ENCODE measurements at regions not wholly inside any gene's neighbourhood (a gene's known extent, or its start where the extent isn't known, plus 50 kb on each side); places are given as distances from the start of the nearest gene placed in this dataset.

DNA sequence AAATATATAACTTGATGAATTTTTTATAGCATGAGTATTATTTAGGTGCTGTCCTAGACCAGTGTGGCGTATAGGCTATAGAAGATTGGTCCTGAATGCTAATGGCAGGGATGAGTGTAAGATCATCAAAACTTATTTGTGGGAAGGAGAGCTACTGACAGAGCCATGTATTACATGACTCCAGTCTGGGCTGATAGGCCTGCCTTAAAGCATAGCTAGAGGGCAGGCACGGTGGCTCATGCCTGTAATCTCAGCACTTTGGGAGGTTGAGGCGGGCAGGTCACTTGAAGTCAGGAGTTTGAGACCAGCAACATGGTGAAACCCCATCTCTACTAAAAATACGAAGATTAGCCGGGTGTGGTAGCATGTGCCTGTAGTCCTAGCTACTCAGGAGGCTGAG is 198.1 kb upstream of the KLF14 start:
- no peak for DNase-seq

DNA sequence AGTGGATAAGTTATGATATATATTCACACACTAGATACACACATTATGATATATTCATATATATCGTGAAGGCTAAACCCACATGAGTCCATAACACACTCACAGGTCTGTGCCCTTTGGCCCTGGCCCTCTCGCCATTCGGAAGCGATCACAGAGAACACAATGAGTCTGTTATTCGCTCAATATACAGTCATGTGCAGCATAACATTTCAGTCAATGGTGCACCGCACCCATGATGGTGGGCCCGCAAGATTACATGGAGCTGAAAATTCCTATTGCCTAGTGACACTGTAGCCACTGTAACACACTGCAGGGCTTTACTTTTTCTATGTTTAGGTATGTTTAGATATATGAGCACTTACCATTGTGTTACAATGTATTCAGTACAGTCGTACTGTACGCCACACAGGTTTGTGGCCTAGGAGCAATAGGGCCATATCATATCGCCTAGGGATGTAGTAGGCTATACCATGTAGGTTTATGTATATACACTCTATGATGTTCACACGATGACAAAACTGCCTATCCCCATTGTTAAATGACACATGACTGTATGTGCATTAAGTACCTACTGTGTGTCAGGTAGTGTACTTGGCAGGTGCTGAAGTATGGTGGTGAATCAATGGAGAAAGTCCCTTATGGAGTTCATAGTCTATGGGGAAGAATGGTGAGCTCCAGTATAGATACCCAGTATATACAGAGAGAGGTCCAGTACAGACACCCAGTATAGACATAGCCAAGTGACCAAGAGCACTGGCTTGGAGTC is 198.8 kb upstream of the KLF14 start:
- DNase-seq: no peak

DNA sequence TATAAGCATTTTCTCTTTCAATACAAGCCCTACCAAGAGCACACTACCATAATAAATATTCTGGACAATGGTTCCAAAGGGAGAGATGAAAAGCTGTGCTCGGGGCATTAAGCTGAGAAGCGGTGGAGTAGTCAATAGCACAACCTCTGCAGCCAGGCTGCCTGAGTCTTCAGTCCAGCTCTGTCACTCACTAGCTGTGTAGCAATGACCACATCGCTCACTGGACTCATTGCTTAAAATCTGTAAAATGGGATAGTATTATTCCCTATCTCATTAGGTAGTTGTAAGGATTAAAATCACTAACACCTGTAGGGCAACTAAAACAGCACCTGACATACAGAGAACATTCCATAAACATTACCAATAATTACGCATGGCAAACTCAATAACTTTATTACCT is 199.9 kb upstream of the KLF14 start:
- no peak for DNase-seq

GRCh38 chr7:130935564-130936157 is 201.7 kb upstream of the KLF14 start:
- no peak for DNase-seq

- no peak for DNase-seq
Measured at GRCh38 chr7:130936202-130936931, 202.4 kb upstream of the KLF14 start.

DNA sequence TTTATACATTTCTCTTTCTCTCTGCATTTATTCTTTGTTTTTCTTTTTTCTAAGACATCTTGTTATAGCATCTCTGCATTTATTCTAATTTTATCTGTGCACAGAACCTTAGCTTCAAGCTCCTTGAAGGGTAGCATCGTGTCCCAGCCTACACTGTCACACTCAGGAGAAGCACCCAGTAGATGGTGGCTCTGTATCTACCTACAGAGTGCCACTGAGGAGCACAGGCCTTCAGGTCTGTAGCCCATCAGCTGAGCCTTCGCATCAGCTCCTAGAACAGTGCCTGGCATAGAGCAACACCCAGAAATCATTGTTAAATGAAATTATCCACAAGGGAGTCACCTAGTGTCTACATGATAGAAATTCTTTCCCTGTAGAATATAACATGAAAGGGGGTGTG is 203.0 kb upstream of the KLF14 start:
- DNase-seq: no peak

DNA sequence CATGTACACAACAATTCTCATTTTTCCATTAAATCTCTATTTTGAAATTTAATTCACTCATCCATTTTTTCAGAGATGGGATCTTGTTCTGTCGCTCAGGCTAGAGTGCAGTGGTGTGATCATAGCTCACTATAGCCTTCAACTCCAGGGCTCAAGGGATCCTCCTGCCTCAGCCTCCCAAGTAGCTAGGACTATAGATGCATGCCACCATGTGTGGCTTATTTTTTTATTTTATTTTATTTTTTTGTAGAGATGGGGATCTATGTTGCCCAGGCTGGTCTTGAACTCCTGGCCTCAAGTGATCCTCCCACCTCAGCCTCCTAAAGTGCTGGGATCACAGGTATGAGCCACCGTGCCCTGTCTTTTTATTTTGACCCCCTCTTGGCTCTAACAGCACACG is 203.8 kb upstream of the KLF14 start:
- no peak for DNase-seq

DNA sequence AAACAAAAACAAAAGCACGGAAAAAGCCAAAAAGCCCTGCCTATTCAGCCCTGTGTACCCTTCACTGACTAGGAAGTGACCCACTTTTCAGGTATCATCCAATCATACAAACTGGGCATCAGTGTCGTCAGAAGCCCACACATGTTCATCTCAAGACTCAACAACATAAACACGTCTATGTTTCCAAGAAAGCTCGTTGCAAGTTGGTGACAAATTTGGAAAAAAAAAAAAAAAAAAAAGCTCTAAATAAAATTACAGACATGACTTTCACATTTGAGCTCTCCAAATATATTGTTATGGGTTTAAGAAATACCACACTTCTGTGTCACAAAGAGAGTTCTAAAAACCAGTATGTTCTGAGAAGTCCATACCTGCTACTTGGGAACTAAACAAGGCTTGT is 204.7 kb upstream of the KLF14 start:
- DNase-seq: no peak

- DNase-seq: peak; percentile 17
Measured at GRCh38 chr7:130939321-130940095, 205.5 kb upstream of the KLF14 start.

- DNase-seq: no peak
Measured at GRCh38 chr7:130940326-130940725, 206.3 kb upstream of the KLF14 start.

DNA sequence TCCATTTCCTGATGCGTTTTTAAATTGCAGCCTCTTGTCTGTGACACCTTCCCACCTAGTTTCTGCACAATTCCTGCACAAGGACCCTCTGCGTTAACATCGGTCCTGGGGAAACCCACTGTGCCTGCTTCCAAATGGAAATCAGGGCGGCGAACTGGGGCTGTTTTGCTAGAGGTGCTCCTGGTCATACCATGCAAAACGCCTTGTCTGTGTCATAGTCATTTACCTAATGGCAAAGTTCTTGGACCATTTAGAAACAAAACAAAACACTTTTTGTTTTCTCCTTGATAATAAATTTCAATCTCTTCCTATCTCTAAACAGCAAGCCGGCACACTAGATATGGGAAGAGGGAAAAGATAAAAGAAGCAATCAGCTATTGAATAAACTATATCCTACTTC is 206.9 kb upstream of the KLF14 start:
- DNase-seq: no peak

DNA sequence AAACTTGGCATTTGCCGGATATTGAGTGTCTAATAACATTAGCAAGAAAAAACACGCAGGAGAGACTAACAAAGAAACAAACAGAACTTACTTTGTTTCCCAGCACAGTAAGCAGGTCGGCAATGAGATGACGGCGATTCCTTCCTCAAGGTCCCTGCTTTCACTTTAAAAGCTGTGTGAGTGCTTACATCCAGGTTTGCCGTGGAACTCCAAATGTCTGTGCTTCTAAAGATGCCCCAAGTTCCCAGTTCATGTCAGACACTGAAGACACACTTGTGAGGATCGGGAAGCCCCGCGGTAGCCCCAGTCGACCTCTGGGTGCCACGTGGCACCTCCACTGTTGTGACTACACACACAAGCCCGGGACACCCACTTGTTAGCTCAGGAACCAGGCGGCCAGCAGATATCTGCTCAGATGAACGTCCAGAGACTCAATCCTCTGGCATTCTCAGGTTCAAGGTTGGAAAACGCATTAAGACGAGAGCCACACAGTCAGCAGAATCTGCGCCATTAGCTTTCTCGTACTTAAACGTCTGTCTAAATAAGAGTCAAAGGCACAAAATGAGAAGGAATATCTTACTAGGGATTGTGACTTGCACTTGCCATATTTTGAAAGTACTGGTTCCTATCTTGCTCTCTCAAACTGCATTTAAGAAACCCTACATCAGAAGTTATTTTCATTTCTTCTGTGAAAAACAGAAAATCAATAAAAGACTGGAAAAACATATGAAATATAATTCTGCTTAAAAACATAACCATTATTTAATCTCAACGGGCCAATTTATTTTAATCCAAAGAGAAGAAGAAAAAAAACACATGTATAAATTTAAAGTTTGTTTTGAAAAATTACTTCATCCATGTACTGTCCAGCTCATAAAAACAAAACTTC is 207.6 kb upstream of the KLF14 start:
- DNase-seq: peak; percentile 45

GRCh38 chr7:130942211-130942964 is 208.4 kb upstream of the KLF14 start:
- no peak for DNase-seq

DNA sequence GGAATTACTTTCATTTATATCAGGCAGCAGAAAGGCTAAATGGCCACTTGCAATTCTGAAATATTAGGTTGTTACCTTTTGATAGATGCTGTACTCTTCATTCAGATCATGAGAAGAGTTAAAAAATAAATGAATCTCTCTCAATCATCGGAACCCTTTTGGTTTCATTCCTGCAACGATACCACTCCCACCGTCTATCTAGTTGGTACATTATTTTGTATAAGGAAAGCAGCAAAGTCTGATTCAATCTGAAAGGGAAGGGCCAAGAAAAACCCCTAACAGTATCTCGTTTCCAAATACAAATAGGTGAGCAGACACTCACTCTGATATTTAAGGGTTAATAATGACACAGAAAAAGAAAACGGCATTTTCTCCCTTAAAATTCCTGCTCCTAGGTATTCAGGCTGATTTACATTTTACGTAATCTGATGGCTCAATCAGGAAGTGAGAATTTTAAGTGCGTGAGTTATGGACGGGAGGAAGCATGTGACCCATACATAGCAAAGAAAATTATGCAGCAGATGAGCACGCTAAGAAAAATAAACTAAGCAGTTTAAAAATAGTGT is 209.4 kb upstream of the KLF14 start:
- peak; percentile 78 for DNase-seq

- no peak for DNase-seq
Measured at GRCh38 chr7:130943981-130944380, 210.0 kb upstream of the KLF14 start.

DNA sequence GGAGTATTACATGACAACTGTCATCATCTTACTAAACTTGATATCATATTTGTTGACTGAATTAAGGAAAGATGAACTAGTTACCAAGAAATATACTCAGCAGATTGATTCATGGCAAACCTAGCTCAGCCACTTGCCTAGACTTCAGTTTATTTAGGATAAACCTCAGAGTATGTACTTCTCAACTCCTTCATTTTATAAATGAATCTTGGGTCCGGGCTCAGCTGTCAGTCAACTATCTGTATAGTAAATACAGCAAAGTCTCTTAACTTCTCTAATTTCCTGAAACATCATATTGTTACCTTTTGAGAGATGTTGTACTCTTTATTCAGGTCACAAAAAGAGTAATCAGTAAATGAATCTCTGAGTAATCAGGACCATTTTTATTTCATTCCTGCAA is 211.0 kb upstream of the KLF14 start:
- DNase-seq: no peak

- no peak for DNase-seq
Measured at GRCh38 chr7:130945411-130945811, 211.4 kb upstream of the KLF14 start.

DNA sequence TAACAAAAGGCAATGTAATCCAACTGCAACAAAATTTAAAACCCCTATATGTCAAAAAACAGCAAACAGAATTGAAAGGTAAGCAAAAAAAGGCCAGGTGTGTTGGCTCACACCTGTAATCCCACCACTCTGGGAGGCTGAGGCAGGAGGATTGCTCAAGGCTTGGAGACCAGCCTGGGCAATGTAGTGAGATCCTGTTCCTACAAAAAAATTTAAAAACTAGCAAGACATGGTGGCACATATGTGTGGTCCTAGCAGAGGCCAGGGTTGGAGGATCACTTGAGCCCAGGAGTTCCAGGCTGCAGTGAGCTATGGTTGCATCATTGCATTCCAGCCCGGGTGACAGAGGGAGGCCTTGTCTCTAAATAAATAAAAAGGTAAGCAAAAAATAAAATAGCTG is 212.1 kb upstream of the KLF14 start:
- DNase-seq: no peak

DNA sequence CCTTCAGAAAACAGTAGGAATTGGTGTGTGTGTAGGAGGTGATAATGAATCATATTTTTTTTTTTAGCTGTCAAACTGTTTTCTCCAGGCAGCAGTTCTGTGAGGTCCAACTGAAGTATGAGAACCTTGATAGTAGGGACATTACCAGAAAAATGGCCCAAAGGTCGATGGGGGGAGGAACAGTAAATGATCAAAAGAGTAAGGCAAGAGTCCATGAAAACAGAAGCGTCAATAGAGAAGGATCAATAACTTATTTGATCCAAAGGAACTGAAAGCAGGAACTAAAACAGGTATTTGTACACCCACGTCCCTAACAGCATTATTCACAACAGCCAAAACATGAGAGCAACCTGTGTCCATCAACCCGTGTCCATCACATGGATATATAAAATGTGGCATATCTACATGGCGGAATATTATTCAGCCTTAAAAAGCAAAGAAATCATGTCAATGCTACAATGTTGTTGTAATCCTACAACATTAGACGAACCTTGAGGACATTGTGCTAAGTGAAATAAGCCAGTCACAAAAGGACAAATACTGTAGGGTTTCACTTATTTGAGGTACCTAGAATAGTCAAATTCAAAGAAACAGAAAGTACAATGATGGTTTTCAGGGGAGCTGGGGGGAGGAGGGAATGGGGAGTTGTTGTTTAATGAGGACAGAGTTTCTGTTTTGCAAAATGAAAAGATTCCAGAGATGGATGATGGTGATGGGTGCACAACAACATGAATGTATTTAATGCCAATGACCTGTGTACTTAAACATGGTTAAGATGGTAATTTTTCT is 214.0 kb upstream of the KLF14 start:
- DNase-seq: no peak

DNA sequence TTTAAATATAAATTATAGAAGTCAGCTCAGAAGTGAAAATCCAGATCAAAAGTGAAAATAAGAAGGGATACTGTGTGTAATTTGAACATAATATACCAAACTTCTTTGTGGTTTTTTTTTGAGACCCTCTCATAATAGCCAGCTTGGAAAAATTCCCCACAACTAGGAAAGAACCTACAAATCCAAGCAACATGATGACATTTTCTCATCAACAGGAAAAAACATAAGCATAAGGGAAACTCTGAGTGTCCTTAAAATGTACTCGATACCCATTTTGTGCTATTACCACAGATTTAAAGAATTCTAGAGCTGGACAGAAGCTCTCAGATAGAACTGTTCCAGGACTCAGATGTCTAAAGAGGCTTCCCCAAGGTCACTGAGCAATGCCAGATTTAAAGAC is 214.8 kb upstream of the KLF14 start:
- no peak for DNase-seq
